Osteoblast (primary cell): ENCODE measurements at regions not wholly inside any gene's neighbourhood (a gene's known extent, or its start where the extent isn't known, plus 50 kb on each side); places are given as distances from the start of the nearest gene placed in this dataset.
"Not testable (repeated sequence)": the region's sequence is repeated elsewhere in the genome, so short reads cannot be mapped to it uniquely, and the experiment has no call there.

Experiments used
- DNase-seq: peaks from one replicate; pipeline ENCODE4 v3.0.0; 2011; ENCODE audit warnings: low spot score, mixed read lengths; ENCODE audit not compliant: insufficient read length; ENCODE audit errors: missing footprints
- H2AFZ ChIP-seq: 2 replicates; pipeline ENCODE4 v1.6.0; 2011; ENCODE audit warnings: mild to moderate bottlenecking, low read length
- H3K27ac ChIP-seq: 2 replicates; pipeline ENCODE4 v1.5.1; 2011; ENCODE audit warnings: mild to moderate bottlenecking, low read depth, low read length, moderate library complexity
- H3K27me3 ChIP-seq: 2 replicates; pipeline ENCODE4 v1.6.0; 2012; ENCODE audit warnings: mild to moderate bottlenecking, control low read depth, inconsistent platforms, low read length, moderate library complexity; ENCODE audit not compliant: insufficient read depth
- H3K36me3 ChIP-seq: 2 replicates; pipeline ENCODE4 v1.5.1; 2011; ENCODE audit warnings: mild to moderate bottlenecking, low read length, control low read depth, moderate library complexity; ENCODE audit not compliant: insufficient read depth
- H3K4me1 ChIP-seq: 2 replicates; pipeline ENCODE4 v1.5.1; 2011; ENCODE audit warnings: mild to moderate bottlenecking, low read length, control low read depth, moderate library complexity; ENCODE audit not compliant: insufficient read depth
- H3K4me2 ChIP-seq: 2 replicates; pipeline ENCODE4 v1.6.0; 2011; ENCODE audit warnings: mild to moderate bottlenecking, low read length; ENCODE audit not compliant: insufficient read depth
- H3K4me3 ChIP-seq: fragments of 200-600 bp; sonication (generic); 3 replicates; pipeline ENCODE4 v1.5.1; 2012; ENCODE audit warnings: mild to moderate bottlenecking, low read length, inconsistent platforms; ENCODE audit not compliant: insufficient read depth
- H3K79me2 ChIP-seq: 2 replicates; pipeline ENCODE4 v1.6.0; 2012; ENCODE audit warnings: mild to moderate bottlenecking, low read length, control low read depth, inconsistent platforms; ENCODE audit not compliant: insufficient read depth
- H3K9me3 ChIP-seq: 2 replicates; pipeline ENCODE4 v1.5.1; 2011; ENCODE audit warnings: low read depth, low read length, control low read depth
- H4K20me1 ChIP-seq: 2 replicates; pipeline ENCODE4 v1.6.0; 2012; ENCODE audit warnings: mild to moderate bottlenecking, low read length, control low read depth; ENCODE audit not compliant: insufficient read depth
- TF ChIP-seq, protein P1 (sequence below): IDR thresholded peaks from 2 replicates; pipeline ENCODE4 v1.5.1; 2011; ENCODE audit warnings: mild to moderate bottlenecking, low read depth, low read length, moderate library complexity; ENCODE audit errors: extremely low read depth

DNA sequence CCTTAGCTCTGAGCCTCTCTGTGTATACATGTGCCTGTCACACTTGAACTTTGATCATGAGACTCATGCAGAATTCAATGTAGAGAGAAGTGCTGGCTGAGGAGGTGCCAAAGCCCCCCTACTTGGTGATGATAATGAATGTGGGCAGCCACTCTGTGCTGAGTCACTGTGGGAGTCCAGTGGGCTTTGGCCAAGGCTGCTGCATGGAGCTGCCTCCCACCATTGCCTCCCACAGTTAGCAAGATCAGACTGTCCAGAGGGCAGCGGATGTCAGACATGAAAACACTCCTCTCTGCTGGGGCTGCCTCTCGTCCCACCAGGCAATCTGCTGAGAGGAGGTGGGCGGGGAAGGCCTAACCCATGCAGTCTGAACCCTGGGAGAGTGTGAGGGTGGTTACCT, 180.3 kb downstream of the SH2D4B start:
- H3K4me3 ChIP-seq: no peak overlapping the region
- no peaks in the 10 kb centered on the region for H3K27me3 ChIP-seq
- no peaks in the 10 kb centered on the region for H3K79me2 ChIP-seq
- H3K4me1 ChIP-seq: no peaks in the 10 kb centered on the region
- no peaks in the 10 kb centered on the region for H3K9me3 ChIP-seq
- no peak overlapping the region for H2AFZ ChIP-seq
- H3K27ac ChIP-seq: no peak overlapping the region
- TF ChIP-seq, protein P1, sequence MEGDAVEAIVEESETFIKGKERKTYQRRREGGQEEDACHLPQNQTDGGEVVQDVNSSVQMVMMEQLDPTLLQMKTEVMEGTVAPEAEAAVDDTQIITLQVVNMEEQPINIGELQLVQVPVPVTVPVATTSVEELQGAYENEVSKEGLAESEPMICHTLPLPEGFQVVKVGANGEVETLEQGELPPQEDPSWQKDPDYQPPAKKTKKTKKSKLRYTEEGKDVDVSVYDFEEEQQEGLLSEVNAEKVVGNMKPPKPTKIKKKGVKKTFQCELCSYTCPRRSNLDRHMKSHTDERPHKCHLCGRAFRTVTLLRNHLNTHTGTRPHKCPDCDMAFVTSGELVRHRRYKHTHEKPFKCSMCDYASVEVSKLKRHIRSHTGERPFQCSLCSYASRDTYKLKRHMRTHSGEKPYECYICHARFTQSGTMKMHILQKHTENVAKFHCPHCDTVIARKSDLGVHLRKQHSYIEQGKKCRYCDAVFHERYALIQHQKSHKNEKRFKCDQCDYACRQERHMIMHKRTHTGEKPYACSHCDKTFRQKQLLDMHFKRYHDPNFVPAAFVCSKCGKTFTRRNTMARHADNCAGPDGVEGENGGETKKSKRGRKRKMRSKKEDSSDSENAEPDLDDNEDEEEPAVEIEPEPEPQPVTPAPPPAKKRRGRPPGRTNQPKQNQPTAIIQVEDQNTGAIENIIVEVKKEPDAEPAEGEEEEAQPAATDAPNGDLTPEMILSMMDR: no peak
- H4K20me1 ChIP-seq: no peaks in the 10 kb centered on the region
- H3K36me3 ChIP-seq: no peaks in the 10 kb centered on the region
- no peak overlapping the region for H3K4me2 ChIP-seq
- DNase-seq: no peak

DNA sequence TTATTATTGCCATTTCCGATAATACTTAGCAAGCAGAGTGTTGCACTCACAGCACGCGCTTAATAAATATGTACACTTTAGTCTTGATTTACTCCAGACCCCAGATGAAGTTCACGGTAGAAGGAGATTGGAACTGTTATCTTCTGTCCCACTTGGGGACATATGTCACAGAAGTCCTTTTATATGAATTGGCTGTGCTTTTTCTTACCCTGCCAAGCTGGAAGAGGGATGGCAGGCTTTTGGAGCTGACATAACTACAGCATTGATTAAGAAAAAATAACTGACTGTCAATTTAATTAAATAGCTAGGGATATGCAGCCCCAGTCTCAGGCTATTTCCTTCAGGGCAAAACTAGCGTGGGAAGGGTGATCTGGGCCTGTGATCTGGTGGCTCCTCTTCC, 182.2 kb downstream of the SH2D4B start:
- no peak overlapping the region for H3K4me3 ChIP-seq
- H4K20me1 ChIP-seq: no peaks in the 10 kb centered on the region
- no peak overlapping the region for H2AFZ ChIP-seq
- no peaks in the 10 kb centered on the region for H3K79me2 ChIP-seq
- H3K27ac ChIP-seq: no peak overlapping the region
- no peaks in the 10 kb centered on the region for H3K9me3 ChIP-seq
- DNase-seq: no peak
- H3K4me1 ChIP-seq: no peaks in the 10 kb centered on the region
- no peaks in the 10 kb centered on the region for H3K27me3 ChIP-seq
- TF ChIP-seq, protein P1: no peak
- no peak overlapping the region for H3K4me2 ChIP-seq
- no peaks in the 10 kb centered on the region for H3K36me3 ChIP-seq

DNA sequence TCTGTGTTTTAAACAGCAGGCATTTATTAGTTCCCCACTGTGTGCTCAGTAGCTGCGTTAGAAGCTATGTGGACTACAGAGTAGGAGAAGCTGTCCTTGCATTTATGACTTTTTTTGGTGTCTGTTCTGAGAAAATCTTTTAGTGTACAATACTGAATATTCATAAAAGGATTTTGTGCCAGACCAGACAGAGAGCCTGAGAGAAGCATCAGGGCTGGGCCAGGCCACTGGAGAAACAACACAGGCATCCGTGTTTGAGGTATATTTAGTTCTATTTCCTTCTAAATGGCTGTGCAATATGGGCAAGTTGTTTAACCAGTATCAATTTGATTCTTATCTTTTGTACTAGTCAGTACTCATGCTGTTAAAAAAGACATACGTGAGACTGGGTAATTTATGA, 182.8 kb downstream of the SH2D4B start:
- no peak overlapping the region for H3K27ac ChIP-seq
- DNase-seq: no peak
- H3K36me3 ChIP-seq: no peaks in the 10 kb centered on the region
- H3K4me2 ChIP-seq: no peak overlapping the region
- no peaks in the 10 kb centered on the region for H3K79me2 ChIP-seq
- no peaks in the 10 kb centered on the region for H4K20me1 ChIP-seq
- TF ChIP-seq, protein P1: no peak
- no peaks in the 10 kb centered on the region for H3K9me3 ChIP-seq
- no peaks in the 10 kb centered on the region for H3K27me3 ChIP-seq
- no peak overlapping the region for H2AFZ ChIP-seq
- H3K4me1 ChIP-seq: no peaks in the 10 kb centered on the region
- H3K4me3 ChIP-seq: no peak overlapping the region

DNA sequence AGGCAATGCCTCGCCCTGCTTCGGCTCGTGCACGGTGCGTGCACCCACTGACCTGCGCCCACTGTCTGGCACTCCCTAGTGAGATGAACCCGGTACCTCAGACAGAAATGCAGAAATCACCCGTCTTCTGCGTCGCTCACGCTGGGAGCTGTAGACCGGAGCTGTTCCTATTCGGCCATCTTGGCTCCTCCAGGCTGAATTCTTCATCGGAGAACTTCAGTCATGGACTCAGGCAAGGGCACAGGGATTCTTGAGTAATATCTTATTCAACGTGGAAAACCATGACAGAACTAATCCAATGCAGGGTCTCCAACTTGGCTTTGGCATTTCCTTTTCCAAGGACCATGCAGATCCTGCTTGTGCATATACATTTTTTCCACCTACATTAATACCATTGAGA, 190.7 kb downstream of the SH2D4B start:
- not testable (repeated sequence) for H3K4me1 ChIP-seq, H4K20me1 ChIP-seq, H3K79me2 ChIP-seq, H3K4me3 ChIP-seq, DNase-seq, H3K27me3 ChIP-seq, H3K4me2 ChIP-seq, H3K36me3 ChIP-seq, H3K27ac ChIP-seq, H2AFZ ChIP-seq, H3K9me3 ChIP-seq

DNA sequence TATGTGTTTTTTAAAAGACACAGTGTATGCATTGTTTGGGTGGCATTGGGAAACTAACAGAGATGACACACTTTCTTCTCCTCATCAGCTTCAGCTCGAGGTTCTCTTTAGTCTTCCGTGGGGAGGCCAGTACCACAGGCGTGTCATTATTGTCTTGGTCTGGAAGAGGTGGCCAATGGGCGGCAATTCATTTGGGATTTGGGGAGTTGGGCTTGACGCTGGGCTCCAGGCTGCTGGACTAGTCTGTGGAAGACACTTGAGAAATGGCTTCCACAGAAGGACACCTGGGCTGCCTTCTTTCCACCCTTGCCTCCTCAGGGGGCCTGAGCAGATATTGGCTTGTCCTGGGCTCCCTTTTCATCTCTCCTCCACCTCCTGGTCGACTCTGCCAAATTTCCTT, 192.2 kb downstream of the SH2D4B start:
- no peak overlapping the region for H2AFZ ChIP-seq
- no peaks in the 10 kb centered on the region for H3K4me1 ChIP-seq
- no peak for DNase-seq
- no peak overlapping the region for H3K27ac ChIP-seq
- H3K4me3 ChIP-seq: no peak overlapping the region
- no peaks in the 10 kb centered on the region for H3K9me3 ChIP-seq
- no peaks in the 10 kb centered on the region for H3K79me2 ChIP-seq
- no peaks in the 10 kb centered on the region for H3K36me3 ChIP-seq
- TF ChIP-seq, protein P1: no peak
- H3K27me3 ChIP-seq: no peaks in the 10 kb centered on the region
- no peaks in the 10 kb centered on the region for H4K20me1 ChIP-seq
- H3K4me2 ChIP-seq: no peak overlapping the region
